ENCODE measurements at regions not wholly inside any gene's neighbourhood (a gene's known extent, or its start where the extent isn't known, plus 50 kb on each side); places are given as distances from the start of the nearest gene placed in this dataset.

DNA sequence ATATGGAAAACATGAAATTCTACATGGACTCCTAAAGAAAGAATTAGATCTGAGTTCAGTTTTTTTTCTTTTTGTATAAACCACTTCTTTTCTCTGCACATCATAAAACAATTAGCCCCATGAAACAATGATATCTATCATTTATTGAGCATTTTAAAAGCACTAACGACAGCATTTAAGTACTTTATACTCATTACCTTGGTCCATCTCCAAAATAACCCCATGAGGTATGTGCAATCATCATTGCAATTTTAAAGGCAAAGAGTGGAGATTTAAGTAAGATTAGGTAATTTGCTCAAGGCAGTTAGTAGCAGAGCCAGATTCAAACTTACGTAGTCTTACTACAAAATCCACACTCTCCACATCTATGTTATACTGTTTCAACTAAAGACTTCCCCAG lies 177.7 kb upstream of the RAG2 start:
- Histone ChIP-seq H3K14ac (ENCODE audit: insufficient read depth, low read length) (no peak overlapping the region), H3K79me2 (ENCODE audit: insufficient read depth, low read length) (no peaks in the 10 kb centered on the region), H2AFZ (ENCODE audit: low read length) (no peak overlapping the region), H2BK5ac (ENCODE audit: insufficient read length, low read length) (no peak overlapping the region), H4K5ac (ENCODE audit: insufficient read length, low read depth, low read length) (no peak overlapping the region), H3K56ac (ENCODE audit: insufficient read length, low read depth, low read length) (no peak overlapping the region), H3K4me2 (ENCODE audit: insufficient read depth, insufficient read length, low read length) (no peak overlapping the region), H3K27ac (ENCODE audit: insufficient read length, low read depth, low read length) (no peak overlapping the region), H2BK12ac (ENCODE audit: insufficient read length, low read depth, low read length) (no peak overlapping the region), H4K8ac (replicated peaks; ENCODE audit: insufficient read length, low read depth, low read length) (no peak overlapping the region), H3K23ac (ENCODE audit: insufficient read length, low read depth, low read length) (no peak overlapping the region), H2AK5ac (ENCODE audit: insufficient read length, low read length) (no peak overlapping the region), H4K91ac (ENCODE audit: insufficient read length, low read depth, low read length) (no peak overlapping the region), H3K9me3 (ENCODE audit: control insufficient read depth, low read depth, low read length) (no peaks in the 10 kb centered on the region), H3K27me3 (ENCODE audit: insufficient read depth, low read length) (no peaks in the 10 kb centered on the region), H3T11ph (ENCODE audit: low read length) (no peak overlapping the region), H3K4ac (ENCODE audit: low read depth, low read length) (no peak overlapping the region), H3K79me1 (ENCODE audit: insufficient read depth, low read depth, low read length, poor library complexity, severe bottlenecking) (no peaks in the 10 kb centered on the region), H2BK15ac (ENCODE audit: low read depth, low read length) (no peak overlapping the region), H2BK120ac (ENCODE audit: low read depth, low read length, poor library complexity, severe bottlenecking) (no peak overlapping the region), H4K20me1 (ENCODE audit: control insufficient read depth, insufficient read depth, insufficient read length) (no peaks in the 10 kb centered on the region), H3K23me2 (ENCODE audit: insufficient read length, low read depth, low read length, poor library complexity, severe bottlenecking) (no peaks in the 10 kb centered on the region), H2BK20ac (ENCODE audit: low read depth, low read length, poor library complexity, severe bottlenecking) (no peak overlapping the region), H3K4me1 (ENCODE audit: insufficient read depth, low read length) (no peaks in the 10 kb centered on the region), H3K9ac (ENCODE audit: extremely low read depth, insufficient read length, low read length) (no peak overlapping the region), H3K18ac (ENCODE audit: insufficient read length, low read depth, low read length) (no peak overlapping the region)
- DNase-seq, result no peak
- Mint-ChIP-seq H3K4me1 (peaks cover 0 to 7% of the 10 kb centered on the region in 2 experiments; a peak in 2 of 4 replicates), H3K9me3 (no peaks in the 10 kb centered on the region), H3K36me3 (ENCODE audit: insufficient read depth in 1 of 3, low read depth in 3 of 3) (no peaks in the 10 kb centered on the region), H3K4me3 (no peak overlapping the region), H3K27ac (no peak overlapping the region; a peak in 1 of 7 replicates), H3K27me3 (ENCODE audit: low read depth) (peaks cover 2% of the 10 kb centered on the region; the same call in 1 of the 2 replicates)
- no CpG with 5 or more reads among the region's 2 CpGs for WGBS (ENCODE audit: extremely low coverage, insufficient read length, low lambda C conversion rate)
- TF ChIP-seq CTCF (conservative IDR thresholded peaks at IDR 0.05), result no peak
